GM19239 (cell line): ENCODE measurements at regions not wholly inside any gene's neighbourhood (a gene's known extent, or its start where the extent isn't known, plus 50 kb on each side); places are given as distances from the start of the nearest gene placed in this dataset.
"Not testable (repeated sequence)": the region's sequence is repeated elsewhere in the genome, so short reads cannot be mapped to it uniquely, and the experiment has no call there.

Source experiments
- DNase-seq: peaks from one replicate; pipeline ENCODE4 v3.0.0; 2011; ENCODE audit warnings: low spot score; ENCODE audit not compliant: insufficient read length
- FAIRE-seq: peaks from 2 replicates; lab custom pipeline; 2011; peaks lifted over from hg19 to GRCh38; lab: Jason Lieb, UNC

GRCh38 chr2:241997017-241997416, 127.5 kb downstream of the RTP5 start:
- FAIRE-seq (no peak), DNase-seq (no peak)

- DNase-seq (no peak), FAIRE-seq (no peak)
These were observed 129.7 kb downstream of the RTP5 start for GRCh38 chr2:241999184-241999583.

- no peak for FAIRE-seq
These were observed 132.3 kb downstream of the RTP5 start for GRCh38 chr2:242001853-242002252.

GRCh38 chr2:242002944-242003343, 133.4 kb downstream of the RTP5 start:
- DNase-seq (no peak), FAIRE-seq (no peak)

More at GRCh38 chr2:242001853-242002252, 132.3 kb downstream of the RTP5 start:
- no peak for DNase-seq

- FAIRE-seq (no peak), DNase-seq (no peak)
These were observed 134.8 kb downstream of the RTP5 start for GRCh38 chr2:242004223-242004901.

GRCh38 chr2:242004902-242005230, 135.3 kb downstream of the RTP5 start:
- FAIRE-seq (no peak), DNase-seq (no peak)

- DNase-seq, FAIRE-seq: not testable (repeated sequence)
These were observed 136.6 kb downstream of the RTP5 start for GRCh38 chr2:242006091-242006634.

- not testable (repeated sequence) for FAIRE-seq
These were observed 139.4 kb downstream of the RTP5 start for GRCh38 chr2:242008908-242009307.

GRCh38 chr2:242009846-242010245, 140.3 kb downstream of the RTP5 start:
- DNase-seq, FAIRE-seq: not testable (repeated sequence)

More at GRCh38 chr2:242008908-242009307, 139.4 kb downstream of the RTP5 start:
- not testable (repeated sequence) for DNase-seq

- FAIRE-seq, DNase-seq: not testable (repeated sequence)
These were observed 141.0 kb downstream of the RTP5 start for GRCh38 chr2:242010252-242011166.

GRCh38 chr2:242011167-242011513, 141.6 kb downstream of the RTP5 start:
- FAIRE-seq (no peak), DNase-seq (no peak)

GRCh38 chr2:242011516-242011915, 142.0 kb downstream of the RTP5 start:
- FAIRE-seq, result no peak
- no peak for DNase-seq

GRCh38 chr2:242011991-242012764, 142.6 kb downstream of the RTP5 start:
- DNase-seq, result no peak
- FAIRE-seq, result no peak

- FAIRE-seq (no peak), DNase-seq (no peak)
These were observed 143.6 kb downstream of the RTP5 start for GRCh38 chr2:242012956-242013764.

- no peak for FAIRE-seq
- DNase-seq, result no peak
These were observed 144.2 kb downstream of the RTP5 start for GRCh38 chr2:242013771-242014170.

- FAIRE-seq, result no peak
- no peak for DNase-seq
These were observed 145.9 kb downstream of the RTP5 start for GRCh38 chr2:242015108-242016065.

GRCh38 chr2:242017086-242017485, 147.6 kb downstream of the RTP5 start:
- FAIRE-seq, result no peak

GRCh38 chr2:242018416-242018815, 148.9 kb downstream of the RTP5 start:
- not testable (repeated sequence) for DNase-seq, FAIRE-seq

More at GRCh38 chr2:242017086-242017485, 147.6 kb downstream of the RTP5 start:
- no peak for DNase-seq
